ENCODE measurements at regions not wholly inside any gene's neighbourhood (a gene's known extent, or its start where the extent isn't known, plus 50 kb on each side); places are given as distances from the start of the nearest gene placed in this dataset.

- DNase-seq = no peak
- no peaks in the 10 kb centered on the region for H3K36me3 ChIP-seq (ENCODE audit: low read depth, missing control alignments)
- no peaks in the 10 kb centered on the region for H3K4me1 ChIP-seq
- 93 to 95% methylated on average over 7 of the region's 7 CpGs for WGBS, 2 donors
- no peaks in the 10 kb centered on the region for H3K9me3 ChIP-seq
- no peaks in the 10 kb centered on the region for H3K27me3 ChIP-seq
- H3K4me3 ChIP-seq = no peak overlapping the region
- H3K27ac ChIP-seq = no peak overlapping the region
- intact Hi-C loops (cut with DNase I; ENCODE audit: low total_unique reads) = no loop called here
- TF ChIP-seq POLR2A (IDR thresholded peaks at IDR 0.05) = no peak
- TF ChIP-seq, protein P1, sequence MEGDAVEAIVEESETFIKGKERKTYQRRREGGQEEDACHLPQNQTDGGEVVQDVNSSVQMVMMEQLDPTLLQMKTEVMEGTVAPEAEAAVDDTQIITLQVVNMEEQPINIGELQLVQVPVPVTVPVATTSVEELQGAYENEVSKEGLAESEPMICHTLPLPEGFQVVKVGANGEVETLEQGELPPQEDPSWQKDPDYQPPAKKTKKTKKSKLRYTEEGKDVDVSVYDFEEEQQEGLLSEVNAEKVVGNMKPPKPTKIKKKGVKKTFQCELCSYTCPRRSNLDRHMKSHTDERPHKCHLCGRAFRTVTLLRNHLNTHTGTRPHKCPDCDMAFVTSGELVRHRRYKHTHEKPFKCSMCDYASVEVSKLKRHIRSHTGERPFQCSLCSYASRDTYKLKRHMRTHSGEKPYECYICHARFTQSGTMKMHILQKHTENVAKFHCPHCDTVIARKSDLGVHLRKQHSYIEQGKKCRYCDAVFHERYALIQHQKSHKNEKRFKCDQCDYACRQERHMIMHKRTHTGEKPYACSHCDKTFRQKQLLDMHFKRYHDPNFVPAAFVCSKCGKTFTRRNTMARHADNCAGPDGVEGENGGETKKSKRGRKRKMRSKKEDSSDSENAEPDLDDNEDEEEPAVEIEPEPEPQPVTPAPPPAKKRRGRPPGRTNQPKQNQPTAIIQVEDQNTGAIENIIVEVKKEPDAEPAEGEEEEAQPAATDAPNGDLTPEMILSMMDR (IDR thresholded peaks at IDR 0.05) = no peak
Measured at GRCh38 chr14:53847881-53848280, 108.7 kb downstream of the BMP4 start.

DNA sequence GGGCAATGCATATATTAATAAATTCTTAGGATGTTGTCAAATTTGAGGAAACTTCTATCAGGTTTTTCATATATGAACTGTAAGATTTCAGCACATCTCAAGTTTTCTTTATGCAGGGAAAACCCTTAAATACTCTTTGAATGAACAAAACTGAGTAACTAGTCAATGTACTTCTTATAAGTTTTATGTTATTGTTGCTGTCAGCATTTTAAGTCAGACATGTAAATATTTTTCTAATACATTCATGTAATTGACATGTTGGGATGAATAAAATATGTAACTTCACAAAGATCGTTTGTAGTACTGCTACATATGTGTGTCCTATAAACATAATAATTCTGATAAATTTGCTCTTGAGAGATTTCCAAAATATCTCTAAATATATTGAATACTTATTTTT lies 109.6 kb downstream of the BMP4 start:
- no peaks in the 10 kb centered on the region for H3K9me3 ChIP-seq
- DNase-seq = no peak
- no peaks in the 10 kb centered on the region for H3K27me3 ChIP-seq
- intact Hi-C loops (cut with DNase I; ENCODE audit: low total_unique reads) = no loop called here
- no peak overlapping the region for H3K27ac ChIP-seq
- no peaks in the 10 kb centered on the region for H3K4me1 ChIP-seq
- WGBS, 2 donors = 76 to 90% methylated on average over 1 of the region's 1 CpG
- H3K4me3 ChIP-seq = no peak overlapping the region
- no peaks in the 10 kb centered on the region for H3K36me3 ChIP-seq (ENCODE audit: low read depth, missing control alignments)
- TF ChIP-seq POLR2A (IDR thresholded peaks at IDR 0.05) = no peak
- TF ChIP-seq, protein P1 (IDR thresholded peaks at IDR 0.05) = no peak

GRCh38 chr14:53845813-53846693 lies 110.6 kb downstream of the BMP4 start:
- H3K27me3 ChIP-seq = no peaks in the 10 kb centered on the region
- DNase-seq = no peak
- intact Hi-C loops (cut with DNase I; ENCODE audit: low total_unique reads) = no loop called here
- TF ChIP-seq, protein P1 (IDR thresholded peaks at IDR 0.05) = no peak
- no peak for TF ChIP-seq POLR2A (IDR thresholded peaks at IDR 0.05)
- H3K4me1 ChIP-seq = no peaks in the 10 kb centered on the region
- H3K27ac ChIP-seq = no peak overlapping the region
- H3K36me3 ChIP-seq (ENCODE audit: low read depth, missing control alignments) = no peaks in the 10 kb centered on the region
- H3K9me3 ChIP-seq = no peaks in the 10 kb centered on the region
- H3K4me3 ChIP-seq = no peak overlapping the region
- 77 to 78% methylated on average over 8 of the region's 8 CpGs for WGBS, 2 donors

DNA sequence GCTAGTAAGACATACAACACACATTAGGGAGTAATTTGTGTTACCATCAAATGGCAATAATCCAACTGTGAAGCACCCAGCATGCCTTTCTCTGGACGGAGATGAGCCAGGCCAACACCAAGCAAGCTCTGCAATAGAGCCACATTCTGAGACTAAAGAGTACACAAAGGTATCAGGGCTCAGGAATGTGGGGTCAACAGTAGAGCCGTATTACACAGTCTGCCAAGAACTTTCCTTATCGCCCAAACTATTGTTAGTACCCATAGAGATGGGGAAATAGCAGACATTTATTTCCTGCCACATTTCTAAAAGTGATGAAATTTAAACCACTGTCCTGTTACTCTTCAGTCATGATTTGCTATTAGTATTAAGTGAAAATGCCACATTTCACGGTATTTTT lies 113.7 kb downstream of the BMP4 start:
- Histone ChIP-seq H3K4me1 (no peaks in the 10 kb centered on the region), H3K27me3 (no peaks in the 10 kb centered on the region), H3K27ac (no peak overlapping the region), H3K4me3 (no peak overlapping the region), H3K36me3 (ENCODE audit: low read depth, missing control alignments) (no peaks in the 10 kb centered on the region), H3K9me3 (no peaks in the 10 kb centered on the region)
- 50 to 53% methylated on average over 4 of the region's 4 CpGs for WGBS, 2 donors
- DNase-seq = no peak
- intact Hi-C loops (cut with DNase I; ENCODE audit: low total_unique reads) = no loop called here
- no peak for TF ChIP-seq POLR2A (IDR thresholded peaks at IDR 0.05)
- TF ChIP-seq, protein P1 (IDR thresholded peaks at IDR 0.05) = no peak

Measured in testis (tissue), 2 donors.